Right renal cortex interstitium (tissue), 3 donors: ENCODE measurements at regions not wholly inside any gene's neighbourhood (a gene's known extent, or its start where the extent isn't known, plus 50 kb on each side); places are given as distances from the start of the nearest gene placed in this dataset.

Source experiments
- DNase-seq, 3 donors: peaks; one replicate each; pipeline ENCODE4 v3.0.0-alpha.2; 2013; ENCODE audit warnings: low read depth in 3 of 3, low spot score in 2 of 3

- no peak for DNase-seq
Measured at GRCh38 chr2:40507432-40507831, 55.5 kb upstream of the SLC8A1 start.

- DNase-seq: no peak
Measured at GRCh38 chr2:40510304-40510703, 58.4 kb upstream of the SLC8A1 start.

- no peak for DNase-seq
Measured at GRCh38 chr2:40511661-40512213, 59.8 kb upstream of the SLC8A1 start.

GRCh38 chr2:40512256-40512655, 60.4 kb upstream of the SLC8A1 start:
- no peak for DNase-seq

- DNase-seq: no peak
Measured at GRCh38 chr2:40513201-40513600, 61.3 kb upstream of the SLC8A1 start.

GRCh38 chr2:40516604-40517003, 64.7 kb upstream of the SLC8A1 start:
- DNase-seq: no peak

- no peak for DNase-seq
Measured at GRCh38 chr2:40528564-40528963, 76.7 kb upstream of the SLC8A1 start.

GRCh38 chr2:40531359-40531758, 79.5 kb upstream of the SLC8A1 start:
- DNase-seq: no peak

- DNase-seq: no peak
Measured at GRCh38 chr2:40534528-40534927, 82.6 kb upstream of the SLC8A1 start.

- no peak for DNase-seq
Measured at GRCh38 chr2:40535972-40536371, 84.1 kb upstream of the SLC8A1 start.

GRCh38 chr2:40540026-40540425, 88.1 kb upstream of the SLC8A1 start:
- no peak for DNase-seq

- no peak for DNase-seq
Measured at GRCh38 chr2:40543381-40543780, 91.5 kb upstream of the SLC8A1 start.

- no peak for DNase-seq
Measured at GRCh38 chr2:40544072-40544471, 92.2 kb upstream of the SLC8A1 start.

- DNase-seq: no peak
Measured at GRCh38 chr2:40545645-40546044, 93.8 kb upstream of the SLC8A1 start.

- no peak for DNase-seq
Measured at GRCh38 chr2:40546439-40547191, 94.7 kb upstream of the SLC8A1 start.

- no peak for DNase-seq
Measured at GRCh38 chr2:40548521-40548920, 96.6 kb upstream of the SLC8A1 start.

- no peak for DNase-seq
Measured at GRCh38 chr2:40550085-40550484, 98.2 kb upstream of the SLC8A1 start.

- DNase-seq: no peak
Measured at GRCh38 chr2:40551081-40551480, 99.2 kb upstream of the SLC8A1 start.

- no peak for DNase-seq
Measured at GRCh38 chr2:40554665-40555294, 102.9 kb upstream of the SLC8A1 start.

GRCh38 chr2:40556293-40556692, 104.4 kb upstream of the SLC8A1 start:
- DNase-seq: no peak

GRCh38 chr2:40556739-40557138, 104.8 kb upstream of the SLC8A1 start:
- DNase-seq: no peak

GRCh38 chr2:40558761-40559160, 106.9 kb upstream of the SLC8A1 start:
- no peak for DNase-seq
